Mammary epithelial cell (primary cell): ENCODE measurements at regions not wholly inside any gene's neighbourhood (a gene's known extent, or its start where the extent isn't known, plus 50 kb on each side); places are given as distances from the start of the nearest gene placed in this dataset.

Source experiments
- EZH2 ChIP-seq: IDR thresholded peaks from 2 replicates; pipeline ENCODE4 v1.6.1; 2012; ENCODE audit warnings: low read length, inconsistent platforms, borderline replicate concordance
- TF ChIP-seq, protein P1 (sequence below), 2 donors: IDR thresholded peaks in 1 of 2; conservative IDR thresholded peaks in 1 of 2; 2 replicates each; pipeline ENCODE4 v1.5.1; 2011 to 2012; ENCODE audit warnings: inconsistent platforms in 2 of 2, low read length in 2 of 2, mild to moderate bottlenecking in 2 of 2, control low read depth in 1 of 2, low read depth in 1 of 2; ENCODE audit not compliant: insufficient read depth in 1 of 2; ENCODE audit errors: extremely low read depth in 1 of 2

DNA sequence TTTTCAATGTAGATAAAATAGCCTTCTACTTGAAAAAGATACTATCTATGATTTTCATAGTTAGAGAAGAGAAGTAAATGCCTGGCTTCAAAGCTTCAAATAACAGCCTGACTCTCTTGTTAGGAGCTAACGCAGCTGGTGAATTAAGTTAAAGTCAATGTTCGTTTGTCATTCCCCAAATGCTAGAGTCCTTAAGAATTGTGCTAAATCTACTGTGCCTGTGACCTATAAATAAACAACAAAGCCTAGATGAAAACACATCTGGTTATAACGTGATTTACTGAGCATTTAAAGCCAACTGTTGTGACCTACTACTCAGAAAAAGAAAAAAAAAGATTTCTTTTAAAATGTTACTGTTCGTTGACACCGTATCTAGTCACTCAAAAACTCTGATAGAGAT lies 134.7 kb downstream of the POLR1F start:
- TF ChIP-seq, protein P1, sequence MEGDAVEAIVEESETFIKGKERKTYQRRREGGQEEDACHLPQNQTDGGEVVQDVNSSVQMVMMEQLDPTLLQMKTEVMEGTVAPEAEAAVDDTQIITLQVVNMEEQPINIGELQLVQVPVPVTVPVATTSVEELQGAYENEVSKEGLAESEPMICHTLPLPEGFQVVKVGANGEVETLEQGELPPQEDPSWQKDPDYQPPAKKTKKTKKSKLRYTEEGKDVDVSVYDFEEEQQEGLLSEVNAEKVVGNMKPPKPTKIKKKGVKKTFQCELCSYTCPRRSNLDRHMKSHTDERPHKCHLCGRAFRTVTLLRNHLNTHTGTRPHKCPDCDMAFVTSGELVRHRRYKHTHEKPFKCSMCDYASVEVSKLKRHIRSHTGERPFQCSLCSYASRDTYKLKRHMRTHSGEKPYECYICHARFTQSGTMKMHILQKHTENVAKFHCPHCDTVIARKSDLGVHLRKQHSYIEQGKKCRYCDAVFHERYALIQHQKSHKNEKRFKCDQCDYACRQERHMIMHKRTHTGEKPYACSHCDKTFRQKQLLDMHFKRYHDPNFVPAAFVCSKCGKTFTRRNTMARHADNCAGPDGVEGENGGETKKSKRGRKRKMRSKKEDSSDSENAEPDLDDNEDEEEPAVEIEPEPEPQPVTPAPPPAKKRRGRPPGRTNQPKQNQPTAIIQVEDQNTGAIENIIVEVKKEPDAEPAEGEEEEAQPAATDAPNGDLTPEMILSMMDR (conservative IDR thresholded peaks at IDR 0.05 in 1 of 2, IDR thresholded peaks at IDR 0.05 in 1 of 2; ENCODE audit: extremely low read depth in 1 of 2, insufficient read depth in 1 of 2, low read depth in 1 of 2, low read length in 2 of 2) = no peak
- no peak for TF ChIP-seq EZH2
